Spleen (tissue), 7 donors: ENCODE measurements at regions not wholly inside any gene's neighbourhood (a gene's known extent, or its start where the extent isn't known, plus 50 kb on each side); places are given as distances from the start of the nearest gene placed in this dataset.

Experiments
- CTCF ChIP-seq, 11 experiments: fragments of 200-600 bp in 7 of 11; fragments of 450-650 bp in 4 of 11; sonication (generic) in 4 of 11; IDR thresholded peaks in 8 of 11; conservative IDR thresholded peaks in 3 of 11; 1 replicate in 7 of 11; 2 replicates in 4 of 11; pipeline versions ENCODE4 v1.4.0 to v1.8.0; 2016 to 2021; ENCODE audit warnings: antibody characterized with exemption in 11 of 11, inconsistent platforms in 4 of 11, mild to moderate bottlenecking in 1 of 11
- POLR2A ChIP-seq, 3 donors: fragments of 450-650 bp; IDR thresholded peaks; one replicate each; pipeline ENCODE4 v1.5.1; 2017; ENCODE audit warnings: antibody characterized with exemption in 3 of 3, mild to moderate bottlenecking in 1 of 3
- POLR2AphosphoS5 ChIP-seq, 3 donors: sonication (generic); formaldehyde crosslinking; IDR thresholded peaks; one replicate each; pipeline ENCODE4 v1.5.1; 2017; ENCODE audit warnings: antibody characterized with exemption in 3 of 3
- donor health status: DM: no; HTN: no; CAD: no; lungs with moderate emphysema.
- donor health status: DM: no; HTN: no; CAD: no.
- donor health status: DM: no; HTN: no; CAD: no.

- TF ChIP-seq POLR2A (IDR thresholded peaks at IDR 0.05) (no peak), CTCF (IDR thresholded peaks at IDR 0.05 in 8 of 11, conservative IDR thresholded peaks at IDR 0.05 in 3 of 11) (no peak), POLR2AphosphoS5 (IDR thresholded peaks at IDR 0.05) (no peak)
Observed at GRCh38 chr15:70509731-70510143, 253.6 kb downstream of the UACA start.
